Lower lobe of right lung (tissue), 2 donors: ENCODE measurements at regions not wholly inside any gene's neighbourhood (a gene's known extent, or its start where the extent isn't known, plus 50 kb on each side); places are given as distances from the start of the nearest gene placed in this dataset.

Experiments
- ATAC-seq, 2 donors: fragments of 200-7000 bp; cut with Tn5 transposase; one replicate each; pipeline ENCODE4 v1.9.1; 2020 to 2022; ENCODE audit warnings: mild to moderate bottlenecking in 2 of 2, moderate library complexity in 2 of 2
- DNase-seq: peaks from one replicate; pipeline ENCODE4 v3.0.0-alpha.2; 2020
- H3K27ac ChIP-seq: fragments of 200-600 bp; one replicate; pipeline ENCODE4 v1.8.0; 2022
- H3K27me3 ChIP-seq: fragments of 200-600 bp; one replicate; pipeline ENCODE4 v1.8.0; 2022; ENCODE audit warnings: low read depth
- H3K36me3 ChIP-seq: fragments of 200-600 bp; one replicate; pipeline ENCODE4 v1.8.0; 2022; ENCODE audit warnings: mild to moderate bottlenecking
- H3K4me1 ChIP-seq: fragments of 200-600 bp; one replicate; pipeline ENCODE4 v1.8.0; 2022
- H3K4me3 ChIP-seq: fragments of 200-600 bp; one replicate; pipeline ENCODE4 v1.8.0; 2022; ENCODE audit warnings: mild to moderate bottlenecking
- H3K9me3 ChIP-seq: fragments of 200-600 bp; one replicate; pipeline ENCODE4 v1.8.0; 2022
- intact Hi-C: fragments of 100-400 bp; cut with DNase I; formaldehyde crosslinking; loops from one replicate; pipeline ENCODE4 v1.11.0; 2022
- TF ChIP-seq, protein P1 (sequence below): fragments of 200-600 bp; IDR thresholded peaks from one replicate; pipeline ENCODE4 v1.8.0; 2022; ENCODE audit warnings: antibody characterized with exemption, mild to moderate bottlenecking
- donor health status: DM: no; HTN: yes; CAD: no; lungs with severe emphysema.

DNA sequence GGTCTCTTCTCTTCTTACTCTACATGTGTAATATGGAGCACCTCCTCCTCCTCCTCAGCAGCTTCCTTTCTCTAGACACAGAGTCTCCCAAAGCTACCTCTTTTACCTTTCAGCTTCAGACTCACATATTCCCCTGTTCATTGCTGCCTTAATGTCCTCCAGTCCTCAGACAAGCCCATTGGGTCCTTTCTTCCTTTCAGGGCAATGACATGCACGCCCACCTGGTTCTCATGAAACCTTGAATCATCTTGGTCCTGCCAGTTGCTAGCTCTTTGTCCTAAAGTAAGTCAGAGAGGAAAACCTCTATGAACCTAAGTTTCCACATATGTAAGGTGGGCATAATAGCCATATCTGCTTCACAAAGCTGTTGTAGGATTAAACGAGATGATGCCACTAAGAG lies 227.0 kb downstream of the RPS24 start:
- TF ChIP-seq, protein P1, sequence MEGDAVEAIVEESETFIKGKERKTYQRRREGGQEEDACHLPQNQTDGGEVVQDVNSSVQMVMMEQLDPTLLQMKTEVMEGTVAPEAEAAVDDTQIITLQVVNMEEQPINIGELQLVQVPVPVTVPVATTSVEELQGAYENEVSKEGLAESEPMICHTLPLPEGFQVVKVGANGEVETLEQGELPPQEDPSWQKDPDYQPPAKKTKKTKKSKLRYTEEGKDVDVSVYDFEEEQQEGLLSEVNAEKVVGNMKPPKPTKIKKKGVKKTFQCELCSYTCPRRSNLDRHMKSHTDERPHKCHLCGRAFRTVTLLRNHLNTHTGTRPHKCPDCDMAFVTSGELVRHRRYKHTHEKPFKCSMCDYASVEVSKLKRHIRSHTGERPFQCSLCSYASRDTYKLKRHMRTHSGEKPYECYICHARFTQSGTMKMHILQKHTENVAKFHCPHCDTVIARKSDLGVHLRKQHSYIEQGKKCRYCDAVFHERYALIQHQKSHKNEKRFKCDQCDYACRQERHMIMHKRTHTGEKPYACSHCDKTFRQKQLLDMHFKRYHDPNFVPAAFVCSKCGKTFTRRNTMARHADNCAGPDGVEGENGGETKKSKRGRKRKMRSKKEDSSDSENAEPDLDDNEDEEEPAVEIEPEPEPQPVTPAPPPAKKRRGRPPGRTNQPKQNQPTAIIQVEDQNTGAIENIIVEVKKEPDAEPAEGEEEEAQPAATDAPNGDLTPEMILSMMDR: no peak
- Histone ChIP-seq H3K9me3 (no peaks in the 10 kb centered on the region), H3K4me1 (peaks cover 10% of the 10 kb centered on the region), H3K4me3 (no peak overlapping the region), H3K27ac (no peak overlapping the region), H3K27me3 (no peaks in the 10 kb centered on the region), H3K36me3 (no peaks in the 10 kb centered on the region)
- intact Hi-C loops: no loop called here
- ATAC-seq (no peak), DNase-seq (no peak)

DNA sequence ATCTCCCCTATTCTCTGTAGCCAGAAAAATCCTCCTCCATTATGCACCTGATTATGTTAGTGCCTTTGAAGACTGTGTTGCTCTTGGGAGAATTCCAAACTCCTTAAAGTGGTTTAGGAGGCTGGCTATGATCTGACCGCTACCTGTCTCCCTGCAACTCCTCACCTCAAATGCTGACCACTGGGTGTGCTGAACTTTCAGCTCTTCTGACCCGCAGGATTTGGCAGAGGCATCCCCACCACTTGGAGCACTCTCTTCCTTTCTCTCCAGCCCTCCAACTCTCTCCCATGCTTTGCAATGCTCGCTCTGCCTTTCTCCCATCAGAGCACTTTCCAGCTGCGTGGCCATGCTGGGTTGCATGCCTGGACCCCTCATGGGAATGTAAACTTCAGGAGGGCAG lies 227.6 kb downstream of the RPS24 start:
- DNase-seq (no peak), ATAC-seq (no peak)
- H3K9me3 ChIP-seq: no peaks in the 10 kb centered on the region
- TF ChIP-seq, protein P1: no peak
- no peak overlapping the region for H3K27ac ChIP-seq
- H3K4me1 ChIP-seq: peaks cover 4% of the 10 kb centered on the region
- intact Hi-C loops: no loop called here
- no peaks in the 10 kb centered on the region for H3K36me3 ChIP-seq
- no peak overlapping the region for H3K4me3 ChIP-seq
- H3K27me3 ChIP-seq: no peaks in the 10 kb centered on the region

DNA sequence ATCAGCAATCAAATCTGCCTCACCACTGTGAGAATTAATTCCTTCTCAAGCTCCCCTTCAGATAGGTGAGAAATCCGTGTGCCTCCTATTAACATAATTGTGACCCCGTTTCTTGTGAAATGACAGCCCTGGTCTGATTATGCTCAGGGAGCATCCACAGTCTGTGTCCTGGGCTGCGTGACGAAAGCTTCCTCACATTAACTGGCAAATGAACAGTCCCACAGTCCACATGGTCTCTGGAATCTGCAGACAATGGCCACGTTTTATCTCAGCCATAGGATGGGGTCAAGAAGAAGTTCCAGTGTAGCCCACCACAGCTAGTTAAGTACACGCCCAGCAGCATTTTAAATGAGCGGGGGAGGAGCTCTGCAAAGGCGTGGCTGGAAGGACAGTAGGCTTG lies 229.2 kb downstream of the RPS24 start:
- DNase-seq (no peak), ATAC-seq (no peak)
- intact Hi-C loops: no loop called here
- Histone ChIP-seq H3K4me3 (no peak overlapping the region), H3K27ac (no peak overlapping the region), H3K4me1 (peaks cover 6% of the 10 kb centered on the region), H3K36me3 (no peaks in the 10 kb centered on the region), H3K9me3 (no peaks in the 10 kb centered on the region), H3K27me3 (no peaks in the 10 kb centered on the region)
- TF ChIP-seq, protein P1: no peak

DNA sequence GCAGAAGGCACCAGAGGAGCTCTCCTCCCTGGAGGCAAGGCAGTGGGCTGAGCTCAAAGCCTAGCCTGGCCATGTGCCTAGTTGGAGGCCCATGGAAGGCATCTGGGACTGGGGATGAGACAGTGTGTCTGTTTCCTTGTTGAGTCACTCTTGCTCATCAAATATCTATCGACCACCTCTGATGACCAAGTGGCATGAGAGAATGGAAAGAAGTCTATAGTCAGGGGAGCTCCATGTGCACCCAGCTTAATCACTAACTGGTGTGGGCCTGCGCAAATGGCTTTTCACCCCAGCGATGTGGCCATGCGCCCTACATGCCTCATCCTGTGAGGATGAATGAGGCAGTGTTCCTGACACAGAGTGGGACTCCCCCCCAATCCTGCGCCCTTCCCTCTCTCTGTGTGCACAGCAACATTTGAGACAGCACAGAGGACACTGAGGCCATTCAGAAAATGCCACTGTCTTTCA lies 229.9 kb downstream of the RPS24 start:
- H3K4me3 ChIP-seq: no peak overlapping the region
- no peaks in the 10 kb centered on the region for H3K36me3 ChIP-seq
- no peak for ATAC-seq
- H3K27me3 ChIP-seq: no peaks in the 10 kb centered on the region
- intact Hi-C loops: no loop called here
- TF ChIP-seq, protein P1: no peak
- DNase-seq: no peak
- H3K27ac ChIP-seq: no peak overlapping the region
- no peaks in the 10 kb centered on the region for H3K9me3 ChIP-seq
- peaks cover 6% of the 10 kb centered on the region for H3K4me1 ChIP-seq

DNA sequence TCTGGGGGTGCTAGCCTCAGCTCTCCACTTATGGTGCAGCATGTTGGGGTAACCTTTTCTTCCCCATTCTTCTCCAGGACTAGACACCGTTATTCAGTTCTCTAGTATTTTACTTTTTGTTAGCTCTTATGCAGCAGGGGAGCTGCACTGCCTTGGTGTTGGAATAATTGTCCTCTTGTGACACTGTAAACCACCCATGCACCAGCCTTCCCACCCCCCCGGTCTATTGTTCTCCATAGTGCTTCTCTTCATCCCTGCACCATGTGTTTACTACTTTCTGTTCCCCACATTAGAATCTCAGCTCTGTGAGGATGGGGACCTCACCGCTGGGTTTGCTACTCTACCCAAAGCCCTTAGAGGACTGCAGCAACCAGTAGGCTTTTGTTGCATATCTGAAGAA lies 230.7 kb downstream of the RPS24 start:
- Histone ChIP-seq H3K9me3 (no peaks in the 10 kb centered on the region), H3K4me3 (no peak overlapping the region), H3K27me3 (no peaks in the 10 kb centered on the region), H3K36me3 (no peaks in the 10 kb centered on the region), H3K4me1 (peaks cover 6% of the 10 kb centered on the region), H3K27ac (no peak overlapping the region)
- ATAC-seq (no peak), DNase-seq (no peak)
- intact Hi-C loops: no loop called here
- TF ChIP-seq, protein P1: no peak
